Stomach (tissue), 4 donors: ENCODE measurements at regions not wholly inside any gene's neighbourhood (a gene's known extent, or its start where the extent isn't known, plus 50 kb on each side); places are given as distances from the start of the nearest gene placed in this dataset.

Experiments used
- POLR2A ChIP-seq, 4 donors: fragments of 450-650 bp; IDR thresholded peaks; one replicate each; pipeline ENCODE4 v1.6.1; 2016; ENCODE audit warnings: antibody characterized with exemption in 4 of 4, control low read depth in 2 of 4, mild to moderate bottlenecking in 1 of 4, moderate library complexity in 1 of 4
- POLR2AphosphoS5 ChIP-seq, 3 donors: sonication (generic); formaldehyde crosslinking; IDR thresholded peaks; one replicate each; pipeline ENCODE4 v1.6.1; 2016; ENCODE audit warnings: antibody characterized with exemption in 3 of 3
- TF ChIP-seq, protein P1 (sequence below), 7 experiments: fragments of 450-650 bp in 4 of 7; fragments of 200-600 bp in 3 of 7; sonication (generic) in 3 of 7; IDR thresholded peaks; one replicate each; pipeline ENCODE4 v1.5.1; 2016 to 2019; ENCODE audit warnings: antibody characterized with exemption in 7 of 7, control low read depth in 2 of 7, mild to moderate bottlenecking in 1 of 7

DNA sequence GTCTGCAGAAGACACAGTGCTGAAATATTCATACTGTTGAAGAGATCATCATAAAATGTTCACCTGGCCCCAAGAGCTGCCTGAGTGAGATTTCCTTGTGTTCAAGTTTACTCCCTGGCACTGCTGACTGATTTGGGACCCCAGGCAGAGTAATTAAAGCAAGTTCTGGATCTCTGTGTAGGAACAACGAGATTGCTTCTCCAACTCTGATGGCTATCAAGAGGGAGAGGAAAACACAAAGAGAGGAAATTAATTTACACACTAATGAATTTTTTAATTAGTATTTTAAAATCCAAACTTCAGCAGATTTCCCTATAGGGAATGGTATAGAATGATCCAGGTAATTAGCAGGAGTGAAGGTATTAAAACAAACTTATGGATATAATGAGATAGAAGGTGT, 711.8 kb downstream of the DCDC2C start:
- TF ChIP-seq POLR2A (IDR thresholded peaks at IDR 0.05) (no peak), POLR2AphosphoS5 (IDR thresholded peaks at IDR 0.05) (no peak)
- TF ChIP-seq, protein P1, sequence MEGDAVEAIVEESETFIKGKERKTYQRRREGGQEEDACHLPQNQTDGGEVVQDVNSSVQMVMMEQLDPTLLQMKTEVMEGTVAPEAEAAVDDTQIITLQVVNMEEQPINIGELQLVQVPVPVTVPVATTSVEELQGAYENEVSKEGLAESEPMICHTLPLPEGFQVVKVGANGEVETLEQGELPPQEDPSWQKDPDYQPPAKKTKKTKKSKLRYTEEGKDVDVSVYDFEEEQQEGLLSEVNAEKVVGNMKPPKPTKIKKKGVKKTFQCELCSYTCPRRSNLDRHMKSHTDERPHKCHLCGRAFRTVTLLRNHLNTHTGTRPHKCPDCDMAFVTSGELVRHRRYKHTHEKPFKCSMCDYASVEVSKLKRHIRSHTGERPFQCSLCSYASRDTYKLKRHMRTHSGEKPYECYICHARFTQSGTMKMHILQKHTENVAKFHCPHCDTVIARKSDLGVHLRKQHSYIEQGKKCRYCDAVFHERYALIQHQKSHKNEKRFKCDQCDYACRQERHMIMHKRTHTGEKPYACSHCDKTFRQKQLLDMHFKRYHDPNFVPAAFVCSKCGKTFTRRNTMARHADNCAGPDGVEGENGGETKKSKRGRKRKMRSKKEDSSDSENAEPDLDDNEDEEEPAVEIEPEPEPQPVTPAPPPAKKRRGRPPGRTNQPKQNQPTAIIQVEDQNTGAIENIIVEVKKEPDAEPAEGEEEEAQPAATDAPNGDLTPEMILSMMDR (IDR thresholded peaks at IDR 0.05): no peak
